GM21576 (cell line): ENCODE measurements at regions not wholly inside any gene's neighbourhood (a gene's known extent, or its start where the extent isn't known, plus 50 kb on each side); places are given as distances from the start of the nearest gene placed in this dataset.
A peak's percentile ranks its signal among the peaks of the same experiment; 100 is the strongest.
"Not testable (repeated sequence)": the region's sequence is repeated elsewhere in the genome, so short reads cannot be mapped to it uniquely, and the experiment has no call there.

ENCODE experiments used
- ATAC-seq: cut with Tn5 transposase; IDR thresholded peaks from one replicate; pipeline ENCODE4 v1.9.1; 2021; ENCODE audit warnings: mild to moderate bottlenecking, moderate library complexity; ENCODE audit not compliant: unreplicated experiment

GRCh38 chr11:110514967-110515366, 85.2 kb downstream of the FDX1 start:
- ATAC-seq: no peak

- not testable (repeated sequence) for ATAC-seq
Observed at GRCh38 chr11:110517381-110517780, 87.6 kb downstream of the FDX1 start.

GRCh38 chr11:110518809-110519514, 89.2 kb downstream of the FDX1 start:
- no peak for ATAC-seq

- ATAC-seq: no peak
Observed at GRCh38 chr11:110519796-110520195, 90.0 kb downstream of the FDX1 start.

- no peak for ATAC-seq
Observed at GRCh38 chr11:110522471-110522870, 92.7 kb downstream of the FDX1 start.

- no peak for ATAC-seq
Observed at GRCh38 chr11:110524238-110524637, 94.5 kb downstream of the FDX1 start.

- ATAC-seq: no peak
Observed at GRCh38 chr11:110525883-110526282, 96.1 kb downstream of the FDX1 start.

GRCh38 chr11:110526323-110526722, 96.6 kb downstream of the FDX1 start:
- peak; percentile 64 for ATAC-seq
